CD14-positive monocyte (primary cell): ENCODE measurements at regions not wholly inside any gene's neighbourhood (a gene's known extent, or its start where the extent isn't known, plus 50 kb on each side); places are given as distances from the start of the nearest gene placed in this dataset.

ENCODE experiments used
- DNase-seq, 3 donors: peaks; one replicate each; pipeline ENCODE4 v3.0.0-alpha.2; 2011 to 2022
- H2AFZ ChIP-seq: 2 replicates; pipeline ENCODE4 v1.6.0; 2012; ENCODE audit warnings: mild to moderate bottlenecking, low read depth, low read length, inconsistent platforms; ENCODE audit not compliant: insufficient read depth, poor library complexity, severe bottlenecking
- H3K27ac ChIP-seq, 2 donors: 1 replicate in 1 of 2; 2 replicates in 1 of 2; pipeline ENCODE4 v1.5.1; 2012 to 2013; ENCODE audit warnings: low read length in 2 of 2, control low read depth in 1 of 2, inconsistent platforms in 1 of 2, low read depth in 1 of 2, mild to moderate bottlenecking in 1 of 2
- H3K27me3 ChIP-seq, 2 donors: one replicate each; pipeline versions ENCODE4 v1.6.0 to v1.6.1; 2011 to 2013; ENCODE audit warnings: low read length in 2 of 2; ENCODE audit not compliant: control insufficient read depth in 2 of 2, insufficient read depth in 2 of 2
- H3K36me3 ChIP-seq, 2 donors: replicated peaks in 1 of 2; 1 replicate in 1 of 2; 2 replicates in 1 of 2; pipeline versions ENCODE4 v1.5.1 to v1.6.1; 2012 to 2013; ENCODE audit warnings: low read length in 2 of 2, control low read depth in 1 of 2, inconsistent platforms in 1 of 2, mild to moderate bottlenecking in 1 of 2; ENCODE audit not compliant: insufficient read depth in 2 of 2, control insufficient read depth in 1 of 2
- H3K4me1 ChIP-seq, 2 donors: 1 replicate in 1 of 2; 2 replicates in 1 of 2; pipeline versions ENCODE4 v1.5.1 to v1.6.1; 2012 to 2013; ENCODE audit warnings: low read length in 2 of 2, control low read depth in 1 of 2, inconsistent platforms in 1 of 2, mild to moderate bottlenecking in 1 of 2, moderate library complexity in 1 of 2; ENCODE audit not compliant: insufficient read depth in 2 of 2, control insufficient read depth in 1 of 2
- H3K4me2 ChIP-seq: replicated peaks from 2 replicates; pipeline ENCODE3; 2012; ENCODE audit warnings: low read length, moderate library complexity, mild to moderate bottlenecking; ENCODE audit not compliant: poor library complexity, severe bottlenecking; ENCODE audit errors: extremely low read depth
- H3K4me3 ChIP-seq, 3 experiments: fragments of 200-600 bp in 1 of 3; sonication (generic) in 1 of 3; replicated peaks in 1 of 3; 1 replicate in 2 of 3; 2 replicates in 1 of 3; pipeline ENCODE4 v1.5.1; 2011 to 2013; ENCODE audit warnings: low read length in 3 of 3, mild to moderate bottlenecking in 3 of 3, control low read depth in 2 of 3, low read depth in 2 of 3, inconsistent platforms in 1 of 3, moderate library complexity in 1 of 3
- H3K79me2 ChIP-seq: 2 replicates; pipeline ENCODE4 v1.6.0; 2012; ENCODE audit warnings: mild to moderate bottlenecking, control low read depth, inconsistent platforms, low read length, moderate library complexity; ENCODE audit not compliant: insufficient read depth
- H3K9ac ChIP-seq: 2 replicates; pipeline ENCODE4 v1.6.0; 2017; ENCODE audit warnings: low read length, mild to moderate bottlenecking; ENCODE audit not compliant: insufficient read depth, poor library complexity, severe bottlenecking
- H3K9me3 ChIP-seq, 2 donors: replicated peaks in 1 of 2; 1 replicate in 1 of 2; 2 replicates in 1 of 2; pipeline versions ENCODE4 v1.5.1 to v1.6.1; 2012 to 2013; ENCODE audit warnings: low read length in 2 of 2, control low read depth in 1 of 2; ENCODE audit not compliant: control insufficient read depth in 1 of 2, insufficient read depth in 1 of 2
- H4K20me1 ChIP-seq: 2 replicates; pipeline ENCODE4 v1.6.0; 2012; ENCODE audit warnings: mild to moderate bottlenecking, low read length, control low read depth, moderate library complexity; ENCODE audit not compliant: insufficient read depth
- H3K27ac Mint-ChIP-seq, 7 donors: one replicate each; pipeline ENCODE4 v1.8.0; 2020; ENCODE audit warnings: mild to moderate bottlenecking in 7 of 7, mixed read lengths in 7 of 7, moderate library complexity in 6 of 7, inconsistent platforms in 2 of 7
- H3K27me3 Mint-ChIP-seq, 3 donors: one replicate each; pipeline ENCODE4 v1.8.0; 2021 to 2022; ENCODE audit warnings: low read depth in 3 of 3, mild to moderate bottlenecking in 3 of 3, mixed read lengths in 3 of 3, moderate library complexity in 3 of 3, inconsistent platforms in 1 of 3
- H3K36me3 Mint-ChIP-seq, 2 donors: one replicate each; pipeline ENCODE4 v1.8.0; 2020; ENCODE audit warnings: mixed read lengths in 2 of 2, inconsistent platforms in 1 of 2, mild to moderate bottlenecking in 1 of 2
- H3K4me1 Mint-ChIP-seq: one replicate; pipeline ENCODE4 v1.8.0; 2020; ENCODE audit warnings: mild to moderate bottlenecking, mixed read lengths
- H3K4me3 Mint-ChIP-seq, 2 donors: one replicate each; pipeline ENCODE4 v1.8.0; 2020; ENCODE audit warnings: mild to moderate bottlenecking in 2 of 2, mixed read lengths in 2 of 2, moderate library complexity in 1 of 2
- H3K9me3 Mint-ChIP-seq, 7 donors: one replicate each; pipeline ENCODE4 v1.8.0; 2020 to 2022; ENCODE audit warnings: mixed read lengths in 7 of 7, mild to moderate bottlenecking in 6 of 7, moderate library complexity in 6 of 7, inconsistent platforms in 2 of 7
- WGBS: methylation state at CpG from one replicate; pipeline ENCODE4 v1.1.5; 2013; ENCODE audit warnings: missing lambda C conversion rate; ENCODE audit not compliant: insufficient coverage; 5-methylcytosine and 5-hydroxymethylcytosine counted together
- intact Hi-C, 2 donors: fragments of 100-400 bp; cut with micrococcal nuclease; formaldehyde crosslinking; loops; one replicate each; pipeline versions ENCODE4 v1.15.0 to v1.15.1; 2023
- TF ChIP-seq, protein P1 (sequence below): fragments of 200-600 bp; IDR thresholded peaks from one replicate; pipeline ENCODE4 v1.8.0; 2022; ENCODE audit warnings: antibody characterized with exemption, mild to moderate bottlenecking

DNA sequence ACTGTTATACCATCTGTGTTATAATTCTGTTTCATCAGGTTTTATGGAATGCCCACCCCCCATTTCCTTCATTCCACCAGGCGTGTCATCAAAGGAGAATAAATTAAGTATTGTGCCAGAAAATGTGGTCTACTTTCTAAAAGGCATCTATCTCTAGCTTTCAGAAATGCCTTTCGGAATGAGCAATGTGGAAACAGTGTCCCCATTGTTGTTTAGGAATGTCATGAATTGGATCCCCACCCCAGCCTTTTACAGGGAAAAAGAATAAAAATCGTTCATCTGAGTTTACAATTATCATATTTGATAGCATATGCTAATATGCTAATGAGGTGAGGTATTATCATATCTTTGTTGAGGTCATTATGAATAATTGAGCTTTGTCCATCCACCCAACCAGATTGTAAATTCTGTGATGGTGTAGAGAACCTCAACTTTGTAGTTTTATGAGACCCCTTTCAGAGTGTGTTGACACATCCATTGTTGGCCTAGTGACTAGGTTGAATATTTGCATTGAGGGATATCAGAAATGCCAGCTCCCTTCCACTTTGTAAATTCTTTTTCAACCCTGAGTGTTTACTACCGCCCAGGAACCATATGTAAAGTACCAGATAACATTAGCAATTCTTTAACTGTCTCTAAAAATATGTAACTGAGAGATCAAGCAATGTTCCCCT is 56.2 kb upstream of the CCDC160 start:
- no CpG with 5 or more reads among the region's 4 CpGs for WGBS
- H3K4me1 Mint-ChIP-seq, result no peaks in the 10 kb centered on the region
- Histone ChIP-seq H3K79me2 (no peaks in the 10 kb centered on the region), H3K4me2 (no peak overlapping the region), H3K4me1 (no peaks in the 10 kb centered on the region), H4K20me1 (no peaks in the 10 kb centered on the region), H3K36me3 (no peaks in the 10 kb centered on the region), H2AFZ (no peak overlapping the region), H3K4me3 (no peak overlapping the region), H3K9me3 (no peaks in the 10 kb centered on the region), H3K27me3 (peaks cover 0 to 7% of the 10 kb centered on the region in 2 donors), H3K9ac (no peak overlapping the region), H3K27ac (no peak overlapping the region)
- intact Hi-C loops, result no loop called here
- peaks cover 4 to 22% (median 4%) of the 10 kb centered on the region in 3 donors for H3K27me3 Mint-ChIP-seq
- TF ChIP-seq, protein P1, sequence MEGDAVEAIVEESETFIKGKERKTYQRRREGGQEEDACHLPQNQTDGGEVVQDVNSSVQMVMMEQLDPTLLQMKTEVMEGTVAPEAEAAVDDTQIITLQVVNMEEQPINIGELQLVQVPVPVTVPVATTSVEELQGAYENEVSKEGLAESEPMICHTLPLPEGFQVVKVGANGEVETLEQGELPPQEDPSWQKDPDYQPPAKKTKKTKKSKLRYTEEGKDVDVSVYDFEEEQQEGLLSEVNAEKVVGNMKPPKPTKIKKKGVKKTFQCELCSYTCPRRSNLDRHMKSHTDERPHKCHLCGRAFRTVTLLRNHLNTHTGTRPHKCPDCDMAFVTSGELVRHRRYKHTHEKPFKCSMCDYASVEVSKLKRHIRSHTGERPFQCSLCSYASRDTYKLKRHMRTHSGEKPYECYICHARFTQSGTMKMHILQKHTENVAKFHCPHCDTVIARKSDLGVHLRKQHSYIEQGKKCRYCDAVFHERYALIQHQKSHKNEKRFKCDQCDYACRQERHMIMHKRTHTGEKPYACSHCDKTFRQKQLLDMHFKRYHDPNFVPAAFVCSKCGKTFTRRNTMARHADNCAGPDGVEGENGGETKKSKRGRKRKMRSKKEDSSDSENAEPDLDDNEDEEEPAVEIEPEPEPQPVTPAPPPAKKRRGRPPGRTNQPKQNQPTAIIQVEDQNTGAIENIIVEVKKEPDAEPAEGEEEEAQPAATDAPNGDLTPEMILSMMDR, result no peak
- H3K27ac Mint-ChIP-seq, result no peak overlapping the region
- no peak overlapping the region for H3K4me3 Mint-ChIP-seq
- H3K36me3 Mint-ChIP-seq, result no peaks in the 10 kb centered on the region
- DNase-seq, result no peak
- H3K9me3 Mint-ChIP-seq, result peaks cover 0 to 4% (median 0%) of the 10 kb centered on the region in 7 donors

- peaks cover 1 to 12% of the 10 kb centered on the region in 2 donors for H3K27me3 ChIP-seq
- H3K9me3 Mint-ChIP-seq, result peaks cover 0 to 4% (median 0%) of the 10 kb centered on the region in 7 donors
These were observed 55.7 kb upstream of the CCDC160 start for GRCh38 chrX:134181275-134181660.

More at GRCh38 chrX:134181275-134181660, 55.7 kb upstream of the CCDC160 start:
- Histone ChIP-seq H3K9me3 (no peaks in the 10 kb centered on the region), H3K4me3 (no peak overlapping the region), H3K4me1 (no peaks in the 10 kb centered on the region), H3K9ac (no peak overlapping the region), H3K27ac (no peak overlapping the region), H3K36me3 (no peaks in the 10 kb centered on the region), H3K4me2 (no peak overlapping the region), H4K20me1 (no peaks in the 10 kb centered on the region), H3K79me2 (no peaks in the 10 kb centered on the region), H2AFZ (no peak overlapping the region)
- no peak overlapping the region for H3K4me3 Mint-ChIP-seq
- no peaks in the 10 kb centered on the region for H3K4me1 Mint-ChIP-seq
- peaks cover 3 to 22% (median 3%) of the 10 kb centered on the region in 3 donors for H3K27me3 Mint-ChIP-seq
- no peak for DNase-seq
- WGBS, result no CpG with 5 or more reads among the region's 2 CpGs
- no peak overlapping the region for H3K27ac Mint-ChIP-seq
- H3K36me3 Mint-ChIP-seq, result no peaks in the 10 kb centered on the region
- intact Hi-C loops, result no loop called here
- TF ChIP-seq, protein P1, result no peak
